HG02973 (cell line): ENCODE measurements at regions not wholly inside any gene's neighbourhood (a gene's known extent, or its start where the extent isn't known, plus 50 kb on each side); places are given as distances from the start of the nearest gene placed in this dataset.

Source experiments
- ATAC-seq: cut with Tn5 transposase; IDR thresholded peaks from one replicate; pipeline ENCODE4 v1.9.1; 2021; ENCODE audit warnings: moderate library complexity; ENCODE audit not compliant: unreplicated experiment

DNA sequence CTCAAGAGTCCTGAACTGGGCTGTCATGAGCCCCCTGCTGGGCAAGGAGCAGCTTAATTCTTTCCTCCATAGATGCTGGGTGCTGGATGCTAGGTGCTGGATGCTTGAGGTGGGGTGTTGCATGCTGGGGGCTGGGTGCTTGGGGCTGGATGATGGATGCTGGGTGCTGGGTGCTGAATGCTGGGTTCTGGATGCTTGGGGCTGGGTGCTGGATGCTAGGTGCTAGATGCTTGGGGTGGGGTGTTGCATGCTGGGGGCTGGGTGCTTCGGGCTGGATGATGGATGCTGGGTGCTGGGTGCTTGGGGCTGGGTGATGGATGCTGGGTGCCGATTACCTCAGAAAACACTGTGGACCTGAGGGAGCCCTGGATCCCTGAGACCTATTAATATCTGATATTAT is 837.7 kb downstream of the GALR1 start:
- ATAC-seq: no peak

DNA sequence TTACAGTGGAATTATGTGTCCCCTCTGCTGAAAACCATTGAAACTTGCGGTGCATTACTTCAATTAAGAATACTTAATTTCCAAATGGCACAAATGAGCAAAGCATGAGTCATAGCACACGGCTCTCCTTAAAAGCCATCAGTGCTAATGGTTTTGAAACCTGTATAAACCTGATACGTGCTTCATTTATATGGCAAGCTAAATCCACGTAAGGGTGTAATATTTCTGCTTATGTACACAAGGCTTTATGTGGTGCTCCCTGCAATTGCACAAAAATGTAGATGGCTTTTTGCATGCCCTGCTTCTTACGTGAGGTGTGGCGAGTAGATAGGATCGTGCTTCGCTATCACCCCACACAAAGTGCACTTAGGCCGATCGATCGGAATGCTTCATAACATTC is 840.9 kb downstream of the GALR1 start:
- no peak for ATAC-seq

DNA sequence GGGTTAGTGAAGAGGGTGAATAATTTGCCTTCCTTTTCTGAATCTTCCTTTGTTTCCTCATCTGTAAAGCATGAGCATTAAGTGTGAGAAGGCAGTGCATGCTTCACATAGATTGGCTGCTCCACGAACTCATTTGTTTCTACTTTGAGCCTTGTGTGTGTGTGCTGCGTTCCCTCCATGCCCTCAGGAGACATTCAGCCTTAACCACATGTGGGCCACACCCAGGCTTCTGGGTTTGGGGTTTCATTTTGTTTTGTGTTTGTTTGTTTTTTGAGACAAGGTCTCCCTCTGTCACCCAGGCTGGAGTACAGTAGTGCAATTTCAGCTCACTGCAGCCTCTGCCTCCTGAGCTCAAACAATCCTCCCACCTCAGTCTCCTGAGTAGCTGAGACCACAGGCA is 843.3 kb downstream of the GALR1 start:
- no peak for ATAC-seq

DNA sequence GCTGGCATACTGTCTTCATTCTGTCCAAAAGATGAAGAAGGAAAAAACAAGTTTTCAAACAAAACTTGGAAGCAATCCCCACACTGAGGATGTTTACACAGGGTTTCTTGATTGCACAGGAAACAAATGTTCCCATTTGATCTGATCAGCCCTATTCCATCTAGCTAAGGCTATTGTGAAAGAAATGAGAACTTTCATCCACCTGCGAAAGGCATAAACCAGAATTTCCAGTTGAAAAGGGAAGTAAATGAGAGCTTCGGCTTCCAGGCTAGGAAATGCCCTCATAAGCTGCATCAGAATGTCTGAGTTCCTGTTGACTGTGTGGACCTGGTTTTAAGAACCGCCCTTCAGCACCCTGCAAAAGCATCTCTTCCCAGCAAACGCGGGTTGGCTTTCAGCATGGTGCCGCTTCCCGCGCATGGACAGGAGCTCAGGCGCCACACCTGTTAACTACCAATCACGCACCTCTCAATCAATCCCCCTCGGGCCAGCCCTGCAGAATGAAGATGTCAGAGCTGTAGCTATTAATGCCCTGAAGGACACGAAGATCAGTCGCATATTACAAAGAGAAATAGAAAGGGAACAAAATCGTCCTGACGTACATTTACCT is 850.4 kb downstream of the GALR1 start:
- ATAC-seq: no peak

DNA sequence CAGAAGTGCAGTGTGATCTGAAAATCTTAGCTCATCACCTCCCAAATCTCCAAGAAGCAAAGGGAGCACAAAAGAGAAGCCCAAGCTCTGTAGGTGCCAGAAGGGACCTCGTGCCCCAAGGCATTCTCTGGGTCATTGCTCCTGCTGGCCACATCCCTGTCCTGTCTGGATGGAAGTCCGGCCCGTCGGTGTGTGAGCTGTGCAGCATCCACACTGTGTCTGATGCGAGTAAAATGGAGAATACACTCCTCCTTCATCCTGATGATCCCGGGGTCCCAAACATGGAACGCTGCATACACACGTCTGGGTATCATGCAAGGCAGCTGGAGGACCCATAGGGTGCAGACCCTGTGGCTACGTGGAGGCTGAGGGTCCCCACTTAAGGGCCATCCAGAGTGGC is 851.4 kb downstream of the GALR1 start:
- ATAC-seq: no peak

DNA sequence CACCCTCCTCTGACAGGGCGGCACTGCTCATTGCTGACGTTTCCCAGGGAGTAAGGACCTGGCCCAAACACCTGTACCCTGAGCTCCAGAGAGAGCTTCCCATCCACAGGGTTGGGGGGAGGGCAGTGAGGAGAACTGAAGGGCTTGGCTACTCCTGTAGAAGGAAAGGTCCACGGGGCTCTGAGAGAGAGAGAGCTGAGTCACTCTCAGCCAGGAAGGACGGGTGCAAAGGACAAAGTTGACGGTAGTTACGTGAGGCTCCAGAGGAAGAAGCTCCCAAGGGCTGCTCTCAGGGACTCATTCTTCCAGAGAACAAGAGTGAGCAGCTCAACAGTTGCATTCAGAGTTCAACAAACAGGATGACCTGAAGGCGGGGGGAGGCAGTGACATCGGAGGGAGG is 852.5 kb downstream of the GALR1 start:
- ATAC-seq: no peak

DNA sequence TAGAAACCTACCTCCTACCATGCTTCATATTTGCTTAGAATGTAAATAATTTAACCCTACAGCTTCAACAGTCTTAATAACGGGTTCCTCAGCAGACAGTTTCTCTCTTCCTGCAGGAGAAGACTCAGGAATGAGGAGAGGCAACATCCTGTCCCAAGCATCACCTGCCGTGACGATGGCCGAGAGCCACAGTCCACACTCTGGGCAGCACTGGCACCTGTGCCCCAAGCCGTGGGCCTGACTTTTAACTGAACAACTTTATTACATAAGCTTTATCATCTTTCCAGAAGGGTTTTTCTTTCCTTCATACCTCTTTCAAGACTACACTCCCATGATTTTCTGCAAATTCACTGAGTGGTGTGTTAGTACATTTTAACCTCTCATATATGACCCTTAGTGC is 856.0 kb downstream of the GALR1 start:
- no peak for ATAC-seq

DNA sequence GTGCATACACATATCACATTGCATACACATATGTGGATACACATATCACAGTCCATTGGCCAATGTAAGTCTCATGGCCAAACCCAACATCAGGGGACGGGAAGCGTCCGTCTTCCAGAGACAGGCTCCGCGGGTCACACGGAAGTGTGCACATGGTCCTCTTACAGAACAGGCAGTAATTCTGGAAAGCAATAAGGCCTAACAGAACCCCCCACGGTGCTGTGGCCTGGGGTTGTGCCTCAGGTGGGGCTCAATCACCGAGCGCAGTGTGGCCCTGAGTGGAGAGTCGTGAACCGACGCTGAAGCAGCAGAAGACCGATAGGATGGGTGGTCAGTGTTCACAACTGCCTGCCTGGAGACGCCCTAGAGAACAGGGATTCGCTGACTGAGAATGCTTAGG is 857.3 kb downstream of the GALR1 start:
- ATAC-seq: no peak

DNA sequence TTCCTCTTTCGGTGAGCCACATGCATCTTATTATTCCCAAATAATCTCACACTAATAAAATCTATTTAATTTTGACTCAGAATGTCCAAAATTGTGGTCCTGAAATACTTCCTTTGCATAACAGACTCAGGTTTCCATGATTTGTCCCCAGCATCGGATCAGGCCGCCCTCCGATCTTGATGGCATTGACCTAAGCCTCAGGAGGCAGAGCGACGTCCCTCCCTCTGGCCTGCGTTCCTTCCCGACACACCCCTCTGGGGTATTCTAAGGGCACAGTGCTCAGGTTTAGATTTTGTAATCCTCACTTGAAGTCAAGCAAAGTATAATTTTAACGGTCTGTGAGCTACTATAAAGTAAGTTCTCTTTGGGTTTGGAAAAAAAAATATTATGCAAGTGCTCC is 857.7 kb downstream of the GALR1 start:
- ATAC-seq: no peak

DNA sequence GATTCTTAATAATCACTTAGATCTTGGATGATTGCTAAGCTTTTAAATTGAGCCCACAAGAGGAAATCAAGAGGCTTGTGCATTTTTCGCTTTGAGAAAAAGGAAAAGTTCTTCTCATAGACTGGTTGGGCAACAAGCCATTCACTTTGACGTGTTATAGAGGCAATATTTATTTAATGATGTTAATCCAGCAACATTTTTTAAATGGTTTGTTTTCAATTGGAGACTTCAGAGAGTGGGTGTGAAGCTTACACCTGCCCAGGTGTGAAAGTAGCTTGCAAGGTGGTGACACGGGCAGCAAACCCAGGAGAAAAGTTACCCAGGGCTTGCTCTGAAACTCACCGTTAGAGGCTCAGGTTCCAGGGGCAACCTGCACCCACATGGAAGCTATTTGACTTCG is 858.9 kb downstream of the GALR1 start:
- ATAC-seq: no peak

DNA sequence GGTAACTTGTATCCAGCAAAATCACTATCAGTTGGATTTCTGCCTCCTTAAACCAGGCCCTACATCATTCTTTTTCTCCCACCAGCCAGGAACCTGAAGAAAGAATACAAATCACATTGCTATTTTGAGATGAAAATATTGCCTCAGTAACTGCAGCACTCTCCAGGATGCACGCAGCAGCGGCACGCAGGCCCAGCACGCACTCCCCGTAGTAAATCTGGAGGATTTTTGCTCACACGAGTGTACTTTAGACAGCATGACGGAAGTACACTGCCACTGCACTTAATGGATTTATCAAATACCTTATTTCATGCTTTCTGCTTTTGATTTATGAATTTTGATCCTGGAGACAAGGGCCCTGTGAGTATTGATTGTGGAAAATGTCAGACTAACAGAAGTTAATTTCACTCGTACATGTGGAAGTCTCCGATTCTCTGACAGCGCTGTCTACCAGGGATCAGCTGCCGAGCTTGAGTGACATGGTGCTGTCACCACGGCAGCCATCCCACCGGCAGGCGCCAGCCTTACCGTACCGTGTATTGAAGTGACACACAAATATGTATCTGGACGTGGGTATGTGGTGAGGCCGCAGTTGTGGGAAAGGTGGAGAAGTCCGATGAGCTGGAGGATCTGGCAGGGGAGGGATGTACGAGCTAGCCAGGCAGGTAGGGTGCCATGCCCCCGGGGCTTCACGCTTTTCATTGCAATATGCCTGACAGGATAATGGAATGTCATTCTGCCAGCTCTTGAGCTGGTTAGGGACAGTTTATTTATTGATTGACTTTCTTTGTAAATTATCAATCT is 863.7 kb downstream of the GALR1 start:
- ATAC-seq: no peak

DNA sequence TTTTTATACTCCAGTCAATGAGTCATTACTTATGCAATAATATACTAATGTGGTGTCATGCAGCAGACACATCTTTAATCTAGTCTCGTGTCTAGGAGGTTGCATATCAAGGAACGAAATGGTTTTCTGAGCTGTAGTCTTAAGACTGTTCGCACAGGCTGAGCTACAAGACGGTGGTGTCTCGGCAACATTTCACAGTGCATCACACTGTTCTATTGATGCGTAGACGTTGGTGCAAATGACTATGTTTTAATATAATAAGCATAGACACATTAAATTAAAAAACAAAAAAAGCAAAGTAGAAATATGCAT is 864.2 kb downstream of the GALR1 start:
- ATAC-seq: no peak

DNA sequence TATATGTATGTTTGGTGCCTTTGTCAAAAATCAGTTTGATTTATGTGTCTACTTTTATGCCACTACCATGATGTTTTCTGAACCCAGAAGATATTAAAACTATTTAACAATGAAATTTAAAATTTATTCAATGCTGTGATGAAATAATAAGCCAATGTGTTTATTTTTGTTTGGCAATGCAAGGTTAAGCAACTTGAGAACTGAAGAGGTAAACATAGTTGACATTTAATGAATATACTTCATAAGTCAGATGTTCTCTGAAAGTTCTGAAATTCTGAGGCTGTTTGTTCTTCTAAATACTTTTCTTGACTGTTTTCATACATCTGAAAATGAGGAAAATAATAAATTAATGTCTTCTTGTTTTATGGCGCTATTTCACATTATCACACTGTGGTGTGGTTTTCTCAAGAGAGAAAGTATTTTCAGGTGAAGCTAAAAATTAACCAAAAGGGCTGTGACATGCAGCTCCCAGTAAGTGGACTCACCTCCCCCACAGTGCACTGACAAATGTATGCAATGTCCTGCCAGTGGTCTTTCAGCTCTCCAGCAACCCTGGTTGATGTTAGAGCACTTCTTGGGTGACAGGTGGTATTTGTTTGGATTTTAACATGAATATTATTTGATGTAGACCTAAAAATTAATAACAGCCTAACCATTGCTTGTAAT is 863.6 kb upstream of the SALL3 start:
- ATAC-seq: no peak

DNA sequence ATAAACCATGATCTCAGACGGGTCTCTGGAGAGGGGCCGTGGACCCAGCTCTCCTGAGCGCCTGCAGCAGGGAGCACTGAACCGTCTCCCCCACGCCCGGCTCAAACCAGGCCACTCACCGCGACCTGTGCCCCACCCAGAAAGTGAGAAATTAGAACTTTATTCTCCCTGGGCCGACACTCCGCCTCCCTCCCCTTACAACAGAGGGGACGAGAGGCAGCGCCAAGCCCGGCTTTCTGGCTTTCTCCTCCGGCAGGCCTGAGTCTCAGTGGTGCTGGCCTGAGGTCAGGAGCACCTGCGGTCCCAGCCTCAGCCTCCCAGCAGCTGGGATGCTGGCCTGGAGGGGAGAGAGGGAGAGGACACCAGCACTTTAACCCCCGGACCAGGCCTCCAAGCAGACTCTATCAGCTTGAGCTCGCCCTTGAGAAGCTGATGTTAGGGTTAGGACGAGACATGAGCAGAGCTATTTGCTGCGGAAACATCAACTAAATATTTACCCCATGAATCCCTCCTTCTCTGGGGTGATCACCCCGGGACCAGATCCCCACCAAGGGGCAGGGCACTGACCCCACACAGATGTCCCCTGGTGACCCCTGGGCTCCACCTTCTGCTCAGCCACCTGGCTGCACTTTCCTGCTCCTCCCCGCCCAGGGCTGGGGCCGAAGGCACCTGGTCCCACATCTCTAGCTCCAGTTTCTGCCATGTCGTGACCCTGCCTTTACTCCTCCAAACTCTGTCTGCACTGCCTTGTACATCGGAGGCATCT is 856.3 kb upstream of the SALL3 start:
- no peak for ATAC-seq

DNA sequence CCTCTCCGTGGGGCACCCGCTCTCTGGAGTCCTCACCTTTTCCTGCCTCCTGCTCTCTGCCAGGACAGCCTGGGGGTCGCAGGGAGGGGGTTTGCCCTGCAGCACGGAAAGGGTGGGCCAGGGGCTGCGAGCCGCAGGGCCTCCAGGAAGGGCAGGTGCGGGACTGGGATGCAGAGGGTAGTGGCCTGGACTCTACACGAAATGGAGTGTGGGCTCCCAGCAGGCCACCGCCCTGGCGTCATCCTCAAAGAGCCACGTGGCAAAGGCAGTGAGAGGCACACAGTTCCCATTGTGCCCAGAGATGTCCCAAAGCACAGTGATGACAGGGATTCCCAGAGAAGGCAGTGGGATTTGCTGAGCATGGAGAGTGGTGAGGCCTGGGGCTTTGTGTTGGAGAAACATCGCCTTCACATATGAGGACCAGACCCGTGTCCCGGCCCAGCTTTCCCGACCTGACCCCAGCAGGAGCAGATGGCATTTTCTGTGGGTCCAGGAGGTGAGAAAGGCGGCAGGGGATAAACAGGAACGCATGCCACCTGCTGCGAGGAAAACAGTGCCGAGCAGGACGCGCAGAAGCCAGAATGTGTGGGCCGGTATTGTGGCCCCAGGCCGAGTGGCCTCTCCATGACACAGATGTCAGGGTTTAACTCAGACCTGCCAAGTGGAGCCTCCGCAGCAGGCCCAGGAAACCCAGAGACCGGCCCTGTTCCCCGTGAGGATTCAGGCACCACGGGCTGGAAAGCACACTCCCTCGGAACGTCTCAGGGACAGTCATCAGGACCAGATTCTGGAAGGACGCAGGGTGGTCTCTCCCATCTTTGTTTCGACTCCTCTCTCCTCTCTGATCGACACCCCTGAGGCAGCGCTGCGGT is 855.5 kb upstream of the SALL3 start:
- no peak for ATAC-seq

DNA sequence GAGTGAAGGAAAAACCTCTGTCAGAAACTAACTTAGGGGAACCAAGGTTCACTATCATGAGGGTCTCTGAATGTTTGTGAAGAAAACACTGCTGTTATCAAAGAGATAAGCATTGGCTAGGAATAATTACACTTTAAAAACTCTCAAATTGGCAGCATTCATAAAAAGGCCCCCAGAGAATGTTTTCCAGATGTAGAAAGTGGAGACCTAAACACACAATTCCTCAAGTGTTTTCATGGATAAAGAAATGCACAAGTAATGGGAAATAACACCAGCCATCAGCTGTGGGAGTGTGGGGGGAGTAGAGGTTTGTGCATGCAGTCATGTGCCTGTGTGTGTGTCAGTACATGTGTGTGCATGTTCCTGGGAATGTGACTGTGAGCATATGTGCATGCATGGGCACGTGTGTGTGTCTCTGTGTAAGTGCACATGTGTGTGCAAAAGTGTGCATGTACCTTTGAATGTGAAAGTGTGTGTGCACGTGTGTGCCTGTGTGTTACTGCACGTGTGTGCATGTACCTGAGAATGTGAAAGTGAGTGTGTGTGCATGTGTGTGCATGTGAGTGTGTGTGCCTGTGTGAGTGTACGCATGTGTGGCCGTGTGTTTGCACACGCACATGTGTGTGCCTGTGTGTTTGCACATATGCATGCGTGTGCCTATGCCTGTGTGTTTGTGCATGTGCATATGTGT is 854.3 kb upstream of the SALL3 start:
- no peak for ATAC-seq

DNA sequence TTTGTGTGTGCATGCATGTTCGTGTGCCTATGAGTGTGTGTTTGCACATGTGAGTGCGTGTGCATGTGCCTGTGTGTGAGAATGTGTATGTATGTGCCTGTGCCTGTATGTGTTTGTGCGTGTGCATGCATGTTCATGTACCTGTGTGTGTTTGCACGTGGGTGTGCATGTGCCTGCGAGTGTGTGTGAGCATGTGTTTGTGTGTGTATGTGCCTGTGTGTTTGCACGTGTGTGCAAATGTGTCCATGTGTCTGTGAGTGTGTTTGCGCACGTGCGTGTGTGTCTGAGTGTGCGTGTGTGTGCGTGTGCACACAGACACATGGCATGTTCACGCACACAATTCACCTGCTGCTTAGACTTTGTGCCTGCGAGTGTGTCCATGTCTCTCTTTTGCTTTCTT is 853.5 kb upstream of the SALL3 start:
- no peak for ATAC-seq

DNA sequence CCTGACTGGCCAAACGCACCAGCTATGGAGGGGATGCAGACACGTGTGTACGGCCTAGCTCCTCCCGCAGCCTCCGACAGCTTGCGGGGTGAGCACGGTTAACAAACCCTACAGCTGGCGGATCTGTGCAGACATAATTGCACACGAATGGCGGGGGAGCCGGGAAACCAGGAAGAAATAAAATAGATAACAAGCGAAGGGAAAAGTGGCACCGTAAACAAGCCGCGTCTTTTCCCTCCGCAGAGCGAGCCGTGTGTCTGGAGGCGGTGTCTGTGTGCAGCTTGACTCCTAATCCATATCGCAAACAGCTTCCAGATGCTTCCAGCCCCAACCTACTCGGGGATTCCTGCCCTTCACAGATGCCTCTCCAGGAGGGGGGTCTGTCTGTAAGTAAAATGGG is 853.1 kb upstream of the SALL3 start:
- ATAC-seq: no peak

DNA sequence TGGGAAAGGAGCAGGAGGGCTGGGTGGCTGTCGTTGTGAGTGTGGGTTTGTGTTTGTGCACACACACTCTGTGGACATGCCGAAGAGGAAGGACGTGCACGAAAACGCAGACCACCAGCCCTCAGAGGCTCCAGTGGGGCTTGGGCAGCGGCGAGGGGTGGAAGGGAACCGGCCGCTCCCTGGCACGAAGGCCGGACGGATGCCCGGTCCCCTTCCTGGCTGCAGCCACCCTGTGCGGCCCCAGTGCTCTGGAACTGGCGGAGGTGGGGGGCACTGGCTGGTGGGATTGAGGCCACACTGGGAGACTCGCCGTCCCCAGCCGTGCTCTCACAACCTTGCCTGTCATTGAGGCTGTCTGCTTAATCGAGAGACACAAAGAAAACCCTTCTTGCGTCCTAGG is 852.6 kb upstream of the SALL3 start:
- no peak for ATAC-seq

DNA sequence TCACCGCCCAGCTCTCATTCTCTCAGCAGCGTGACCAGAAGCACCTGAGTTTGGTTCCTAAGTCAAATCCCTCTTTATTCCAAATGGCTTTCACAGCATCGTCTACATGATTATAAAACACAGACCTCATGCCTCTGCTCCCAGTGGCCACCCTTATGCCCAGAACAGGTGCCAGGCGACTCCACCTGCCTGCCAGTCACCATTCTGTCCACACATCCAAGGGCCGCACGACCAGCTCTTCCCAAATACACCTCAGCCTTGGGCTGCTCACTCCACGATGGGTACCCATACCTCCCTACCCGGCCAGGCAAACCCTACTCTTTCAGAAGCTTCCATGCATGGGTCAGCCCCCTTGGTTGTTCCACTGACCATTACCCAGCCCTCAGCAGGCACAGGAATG is 851.6 kb upstream of the SALL3 start:
- no peak for ATAC-seq
